Ishikawa (cell line): ENCODE measurements at regions not wholly inside any gene's neighbourhood (a gene's known extent, or its start where the extent isn't known, plus 50 kb on each side); places are given as distances from the start of the nearest gene placed in this dataset.

Experiments
- CREB1 ChIP-seq: IDR thresholded peaks from 2 replicates; pipeline ENCODE4 v1.6.1; 2012; ENCODE audit warnings: low read depth
- EP300 ChIP-seq: IDR thresholded peaks from 2 replicates; pipeline ENCODE4 v1.6.1; 2012; ENCODE audit warnings: borderline replicate concordance
- FOXM1 ChIP-seq: IDR thresholded peaks from 2 replicates; pipeline ENCODE4 v1.6.1; 2012; ENCODE audit warnings: low read depth, borderline replicate concordance
- MAX ChIP-seq: IDR thresholded peaks from 2 replicates; pipeline ENCODE4 v1.6.1; 2012
- NFIC ChIP-seq: IDR thresholded peaks from 2 replicates; pipeline ENCODE4 v1.6.1; 2012
- TF ChIP-seq, protein P1 (sequence below): IDR thresholded peaks from 2 replicates; pipeline ENCODE4 v1.6.1; 2012; ENCODE audit warnings: low read depth, mild to moderate bottlenecking

GRCh38 chr20:57877995-57878394, 168.2 kb upstream of the PMEPA1 start:
- TF ChIP-seq NFIC (no peak), MAX (no peak), CREB1 (no peak), FOXM1 (no peak), EP300 (no peak)
- TF ChIP-seq, protein P1, sequence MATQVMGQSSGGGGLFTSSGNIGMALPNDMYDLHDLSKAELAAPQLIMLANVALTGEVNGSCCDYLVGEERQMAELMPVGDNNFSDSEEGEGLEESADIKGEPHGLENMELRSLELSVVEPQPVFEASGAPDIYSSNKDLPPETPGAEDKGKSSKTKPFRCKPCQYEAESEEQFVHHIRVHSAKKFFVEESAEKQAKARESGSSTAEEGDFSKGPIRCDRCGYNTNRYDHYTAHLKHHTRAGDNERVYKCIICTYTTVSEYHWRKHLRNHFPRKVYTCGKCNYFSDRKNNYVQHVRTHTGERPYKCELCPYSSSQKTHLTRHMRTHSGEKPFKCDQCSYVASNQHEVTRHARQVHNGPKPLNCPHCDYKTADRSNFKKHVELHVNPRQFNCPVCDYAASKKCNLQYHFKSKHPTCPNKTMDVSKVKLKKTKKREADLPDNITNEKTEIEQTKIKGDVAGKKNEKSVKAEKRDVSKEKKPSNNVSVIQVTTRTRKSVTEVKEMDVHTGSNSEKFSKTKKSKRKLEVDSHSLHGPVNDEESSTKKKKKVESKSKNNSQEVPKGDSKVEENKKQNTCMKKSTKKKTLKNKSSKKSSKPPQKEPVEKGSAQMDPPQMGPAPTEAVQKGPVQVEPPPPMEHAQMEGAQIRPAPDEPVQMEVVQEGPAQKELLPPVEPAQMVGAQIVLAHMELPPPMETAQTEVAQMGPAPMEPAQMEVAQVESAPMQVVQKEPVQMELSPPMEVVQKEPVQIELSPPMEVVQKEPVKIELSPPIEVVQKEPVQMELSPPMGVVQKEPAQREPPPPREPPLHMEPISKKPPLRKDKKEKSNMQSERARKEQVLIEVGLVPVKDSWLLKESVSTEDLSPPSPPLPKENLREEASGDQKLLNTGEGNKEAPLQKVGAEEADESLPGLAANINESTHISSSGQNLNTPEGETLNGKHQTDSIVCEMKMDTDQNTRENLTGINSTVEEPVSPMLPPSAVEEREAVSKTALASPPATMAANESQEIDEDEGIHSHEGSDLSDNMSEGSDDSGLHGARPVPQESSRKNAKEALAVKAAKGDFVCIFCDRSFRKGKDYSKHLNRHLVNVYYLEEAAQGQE = no peak
